GM12874 (cell line): ENCODE measurements at regions not wholly inside any gene's neighbourhood (a gene's known extent, or its start where the extent isn't known, plus 50 kb on each side); places are given as distances from the start of the nearest gene placed in this dataset.

Experiments used
- CTCF ChIP-seq: IDR thresholded peaks from 2 replicates; pipeline ENCODE4 v1.5.1; 2011; ENCODE audit warnings: low read depth, mild to moderate bottlenecking, control low read depth, low read length, moderate library complexity; ENCODE audit not compliant: insufficient read depth

- TF ChIP-seq CTCF: no peak
Measured at GRCh38 chr2:172354347-172354746, 73.0 kb upstream of the ITGA6 start.

- TF ChIP-seq CTCF: no peak
Measured at GRCh38 chr2:172357442-172357841, 69.9 kb upstream of the ITGA6 start.

GRCh38 chr2:172358691-172359556, 68.5 kb upstream of the ITGA6 start:
- TF ChIP-seq CTCF: no peak

- TF ChIP-seq CTCF: no peak
Measured at GRCh38 chr2:172361360-172361759, 66.0 kb upstream of the ITGA6 start.

GRCh38 chr2:172361840-172362239, 65.5 kb upstream of the ITGA6 start:
- TF ChIP-seq CTCF: no peak

GRCh38 chr2:172364261-172364660, 63.1 kb upstream of the ITGA6 start:
- no peak for TF ChIP-seq CTCF

GRCh38 chr2:172366596-172367150, 60.7 kb upstream of the ITGA6 start:
- TF ChIP-seq CTCF: no peak
